ENCODE measurements at regions not wholly inside any gene's neighbourhood (a gene's known extent, or its start where the extent isn't known, plus 50 kb on each side); places are given as distances from the start of the nearest gene placed in this dataset.

DNA sequence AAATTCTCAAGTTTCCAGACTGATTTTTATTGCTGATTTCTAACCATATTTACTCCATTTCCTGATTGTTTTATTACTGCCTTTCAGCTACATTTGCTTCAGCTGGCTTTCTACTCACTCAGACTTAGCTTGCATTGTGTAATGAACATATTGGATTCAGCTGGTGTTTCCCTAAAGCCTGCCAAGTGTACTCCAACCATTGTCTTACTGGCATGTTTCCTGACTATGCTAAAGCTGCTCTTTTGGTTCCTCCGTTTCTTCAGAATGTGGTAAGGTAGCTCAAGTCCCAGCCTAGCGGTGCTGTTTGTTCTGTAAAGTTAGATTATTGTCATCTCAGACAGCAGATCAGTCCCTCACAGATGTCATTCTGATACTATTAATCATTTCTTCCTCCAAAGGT lies 53.1 kb upstream of the GLRA2 start:
- no peak for DNase-seq (ENCODE audit: low read depth in 1 of 2, low spot score in 1 of 2)

DNA sequence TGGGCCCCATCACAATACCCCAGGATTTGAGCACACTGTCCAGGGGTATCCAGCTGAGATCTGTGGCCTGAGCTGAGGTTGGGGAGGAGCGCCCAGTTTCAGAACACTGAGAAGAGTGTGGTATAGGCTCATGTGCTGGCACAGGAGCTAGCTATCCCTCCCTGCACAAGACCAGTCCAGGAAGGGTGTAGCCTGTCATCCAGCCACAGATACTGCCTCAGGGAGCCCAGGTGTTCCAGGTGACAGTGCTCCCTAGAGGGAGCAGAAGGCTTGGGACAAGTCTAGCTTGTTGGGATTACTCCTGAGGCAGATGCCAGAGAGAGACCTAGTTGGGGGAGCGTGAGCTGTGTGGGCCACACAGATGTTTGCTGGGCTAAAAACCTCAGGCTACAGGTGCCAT lies 79.6 kb upstream of the GLRA2 start:
- no peak for DNase-seq (ENCODE audit: low read depth in 1 of 2, low spot score in 1 of 2)

DNA sequence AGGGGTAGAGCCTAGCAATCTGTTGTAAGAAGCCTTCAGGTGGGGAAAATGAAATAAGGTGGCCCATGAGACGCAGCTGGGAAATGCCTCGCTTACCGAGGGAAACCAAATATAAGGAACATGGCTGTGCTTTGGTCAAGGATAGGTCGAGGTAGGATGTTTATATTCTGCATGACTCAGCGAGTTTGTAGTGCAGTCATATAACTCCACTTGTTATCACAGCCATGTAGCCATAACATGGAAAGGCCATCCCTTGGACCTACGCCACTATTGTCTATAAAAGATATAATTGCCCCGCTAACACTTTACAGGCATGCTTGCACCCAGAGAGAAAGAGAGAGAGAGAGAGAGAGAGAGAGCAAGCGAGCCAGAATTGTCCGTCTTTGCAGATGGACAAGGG lies 80.9 kb upstream of the GLRA2 start:
- DNase-seq (ENCODE audit: low read depth in 1 of 2, low spot score in 1 of 2) = no peak

DNA sequence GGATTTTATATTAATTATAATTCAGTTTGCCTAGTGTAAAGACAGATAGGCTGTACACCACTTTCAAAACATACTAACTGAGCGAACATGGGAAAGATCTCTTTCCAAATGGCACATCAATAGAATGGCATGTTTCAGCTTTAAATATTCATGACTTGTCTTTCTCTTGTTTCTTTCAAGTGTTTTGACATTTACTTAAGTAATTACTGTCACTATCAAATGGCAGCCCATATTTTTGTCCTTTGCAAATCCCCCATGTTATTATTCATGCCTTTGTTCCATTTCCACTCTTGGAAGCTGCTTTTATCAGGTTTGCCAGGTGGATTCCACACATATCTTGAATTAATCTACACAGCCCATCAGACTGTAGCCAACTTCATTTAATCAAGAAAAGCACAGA lies 89.2 kb upstream of the GLRA2 start:
- no peak for DNase-seq (ENCODE audit: low read depth in 1 of 2, low spot score in 1 of 2)

DNA sequence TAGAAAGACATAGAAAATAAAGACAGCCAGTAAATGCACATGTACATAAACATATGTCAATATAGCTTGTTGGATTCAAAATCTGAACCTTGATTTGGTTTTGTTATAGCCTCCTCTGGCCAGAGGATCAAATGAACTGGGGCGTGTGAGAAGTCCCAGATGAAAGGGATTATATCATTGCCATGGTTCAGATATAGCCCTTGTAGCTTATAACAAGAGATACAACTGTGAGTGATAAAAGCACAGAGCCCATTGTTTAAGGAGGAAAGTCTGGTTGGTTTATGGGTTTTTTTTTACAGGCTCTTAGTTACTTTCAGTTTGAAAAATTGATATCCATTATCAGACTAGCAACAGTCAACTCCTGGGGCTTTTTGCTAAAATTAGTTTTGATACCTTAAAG lies 101.7 kb upstream of the GLRA2 start:
- no peak for DNase-seq (ENCODE audit: low read depth in 1 of 2, low spot score in 1 of 2)

DNA sequence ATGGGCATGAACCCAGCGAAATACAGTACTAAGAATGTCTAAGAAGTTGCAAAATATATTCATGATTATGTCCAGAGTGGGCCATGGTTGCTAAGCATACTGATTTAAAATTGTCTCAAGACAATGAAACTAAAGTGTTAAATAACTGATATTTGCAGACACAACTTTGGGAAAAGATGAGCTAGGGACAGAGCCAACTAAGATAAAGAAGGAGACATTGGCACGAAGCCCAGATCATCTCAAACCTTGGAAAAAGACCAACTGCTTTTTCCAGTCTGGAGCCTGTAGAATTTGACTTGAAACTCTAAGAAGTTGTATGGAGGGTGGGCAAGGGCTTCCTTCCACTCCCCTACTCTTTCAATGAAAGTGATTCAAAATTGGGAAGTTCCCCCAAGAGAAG lies 108.5 kb upstream of the GLRA2 start:
- no peak for DNase-seq (ENCODE audit: low read depth in 1 of 2, low spot score in 1 of 2)

DNA sequence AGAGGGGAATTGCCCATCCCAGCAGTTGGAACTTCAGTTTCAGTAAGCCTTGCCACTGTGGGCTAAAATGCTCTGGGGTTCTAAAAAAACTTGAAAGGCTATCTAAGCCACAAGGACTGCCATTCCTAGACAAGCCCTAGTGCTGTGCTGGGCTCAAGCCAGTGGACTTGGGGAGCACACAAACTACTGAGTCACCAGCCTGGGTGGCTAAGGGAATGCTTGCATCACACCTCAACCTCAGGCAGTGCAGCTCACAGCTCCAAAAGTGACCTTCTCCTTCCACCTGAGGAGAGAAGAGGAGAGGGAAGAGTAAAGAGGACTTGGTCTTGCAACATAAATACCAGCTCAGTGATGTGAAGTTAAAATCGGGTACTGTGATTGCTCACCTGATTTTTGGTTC lies 116.7 kb upstream of the GLRA2 start:
- DNase-seq (ENCODE audit: low read depth in 1 of 2, low spot score in 1 of 2) = no peak

DNA sequence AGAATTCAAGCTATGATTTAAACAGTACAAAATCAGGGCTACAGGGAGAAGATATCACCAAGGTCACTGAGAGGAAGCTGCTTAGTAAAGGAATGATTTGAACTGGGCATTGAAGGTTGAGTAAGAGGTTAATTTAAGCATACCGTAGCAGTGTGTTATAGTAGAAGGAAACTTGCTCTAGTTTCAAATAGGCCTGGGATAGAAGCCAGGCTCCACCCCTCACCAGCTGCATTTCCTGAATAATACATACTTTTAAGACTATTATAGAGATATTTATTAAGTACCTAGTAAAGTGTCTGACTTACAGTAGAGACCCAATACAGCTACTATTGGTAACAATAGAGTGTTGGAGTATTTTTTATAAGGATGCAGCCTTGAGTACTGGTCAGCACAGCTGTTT lies 118.0 kb upstream of the GLRA2 start:
- no peak for DNase-seq (ENCODE audit: low read depth in 1 of 2, low spot score in 1 of 2)

DNA sequence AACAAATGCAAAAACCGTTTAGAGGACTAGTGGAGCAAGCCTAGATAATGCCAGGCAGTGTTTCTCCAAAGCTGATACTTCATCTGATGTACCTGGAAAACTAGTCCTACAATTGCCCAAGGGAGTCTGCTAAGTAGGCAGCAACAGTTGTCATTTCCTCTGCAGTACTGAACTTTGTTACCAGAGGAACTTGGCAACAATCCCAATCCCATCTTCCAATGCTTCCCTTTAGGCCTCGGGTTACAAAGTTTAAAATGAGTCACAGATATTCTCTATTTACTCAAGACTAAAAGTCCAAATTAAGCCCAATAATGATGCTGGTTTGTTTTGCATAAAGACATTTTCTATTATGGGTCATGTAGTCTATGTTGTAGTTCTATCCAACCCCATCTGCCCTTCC lies 120.0 kb upstream of the GLRA2 start:
- DNase-seq (ENCODE audit: low read depth in 1 of 2, low spot score in 1 of 2) = no peak

DNA sequence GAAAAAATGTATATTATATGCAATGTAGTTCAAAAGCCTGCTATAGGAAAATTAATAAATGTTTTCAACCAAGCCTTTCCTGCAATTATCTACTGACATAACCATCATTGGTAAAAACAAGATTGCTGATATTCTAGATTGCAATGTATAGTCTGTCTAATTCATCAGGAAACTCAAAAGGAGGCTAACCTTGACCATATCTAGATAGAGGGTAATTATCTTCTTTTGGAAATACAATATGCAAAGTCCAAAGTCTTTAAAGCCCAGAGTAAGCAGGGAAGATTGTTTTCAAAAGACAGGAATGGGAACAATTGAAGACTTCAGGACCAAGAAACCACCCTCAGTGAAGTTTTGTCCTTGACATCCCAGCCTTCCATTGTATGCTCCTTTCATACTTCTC lies 123.1 kb upstream of the GLRA2 start:
- no peak for DNase-seq (ENCODE audit: low read depth in 1 of 2, low spot score in 1 of 2)

DNA sequence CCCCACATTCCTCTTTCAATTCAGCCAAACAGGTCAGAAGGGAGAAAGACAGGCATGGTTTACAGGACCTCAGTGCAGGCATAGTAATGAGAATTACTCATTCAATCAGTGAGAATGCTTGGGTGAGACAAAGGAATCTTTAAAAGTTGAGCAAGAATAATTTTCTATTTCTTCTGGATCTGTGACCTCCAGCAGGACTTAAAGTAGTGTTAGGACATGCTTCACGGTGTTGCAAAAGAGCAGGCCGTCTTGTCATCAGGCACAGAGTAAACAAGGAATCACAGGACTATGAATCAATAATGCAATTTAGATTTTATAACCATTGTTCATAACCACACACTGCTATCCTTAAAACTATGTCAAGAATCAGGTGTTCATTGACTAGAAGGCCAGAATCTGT lies 130.6 kb upstream of the GLRA2 start:
- DNase-seq (ENCODE audit: low read depth in 1 of 2, low spot score in 1 of 2) = no peak

DNA sequence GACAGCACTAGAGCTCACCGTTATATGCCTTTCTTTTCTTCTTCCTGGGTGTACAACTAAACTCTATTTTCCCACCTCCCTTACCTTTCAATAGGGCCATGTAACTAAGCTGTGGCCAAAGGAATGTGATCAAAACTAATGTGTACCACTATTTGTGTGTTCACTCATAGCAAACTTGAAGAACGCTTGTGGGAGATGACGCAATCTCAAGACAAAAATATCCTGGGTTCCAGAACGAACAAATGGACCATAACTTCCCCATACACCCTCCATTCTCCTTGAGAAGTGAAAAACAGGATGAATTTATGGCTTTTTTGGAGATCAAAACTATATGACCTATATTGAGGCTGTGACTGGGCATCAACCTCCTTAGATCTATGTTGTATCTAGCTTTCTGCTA lies 139.7 kb upstream of the GLRA2 start:
- DNase-seq (ENCODE audit: low read depth in 1 of 2, low spot score in 1 of 2) = no peak

DNA sequence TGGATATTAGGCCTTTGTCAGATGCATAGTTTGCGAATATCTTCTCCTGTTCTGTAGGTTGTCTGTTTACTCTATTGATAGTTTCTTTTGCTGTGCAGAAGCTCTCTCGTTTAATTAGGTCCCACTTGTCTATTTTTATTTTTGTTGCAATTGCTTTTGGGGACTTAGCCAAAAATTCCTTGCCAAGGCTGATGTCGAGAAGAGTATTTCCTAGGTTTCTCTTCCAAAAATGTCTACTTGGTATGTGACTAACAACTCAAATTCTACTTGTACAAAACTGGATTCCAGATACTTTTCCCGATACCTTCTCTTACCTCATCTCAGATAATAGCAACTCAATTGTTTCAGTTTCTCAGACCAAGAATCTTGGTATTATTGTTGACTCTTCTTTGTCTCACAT lies 142.4 kb upstream of the GLRA2 start:
- no peak for DNase-seq (ENCODE audit: low read depth in 1 of 2, low spot score in 1 of 2)

DNA sequence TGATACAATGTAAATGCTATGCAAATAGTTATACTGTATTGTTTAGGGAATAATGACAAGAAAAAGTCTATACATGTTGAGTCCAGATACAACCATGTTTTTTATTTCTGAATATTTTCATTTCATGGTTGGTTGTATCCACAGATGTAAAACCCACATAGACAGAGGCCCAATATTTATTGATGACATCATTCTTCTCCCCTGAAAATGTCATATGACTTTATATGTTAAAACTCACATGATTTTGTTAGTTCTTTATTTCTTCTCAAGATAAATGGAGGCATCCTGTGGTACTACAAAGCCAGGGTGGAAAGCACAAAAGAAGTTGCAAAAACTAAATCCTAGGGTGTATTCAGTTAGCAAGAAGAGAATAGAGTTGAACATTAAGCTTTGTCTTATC lies 149.3 kb upstream of the GLRA2 start:
- no peak for DNase-seq (ENCODE audit: low read depth in 1 of 2, low spot score in 1 of 2)

DNA sequence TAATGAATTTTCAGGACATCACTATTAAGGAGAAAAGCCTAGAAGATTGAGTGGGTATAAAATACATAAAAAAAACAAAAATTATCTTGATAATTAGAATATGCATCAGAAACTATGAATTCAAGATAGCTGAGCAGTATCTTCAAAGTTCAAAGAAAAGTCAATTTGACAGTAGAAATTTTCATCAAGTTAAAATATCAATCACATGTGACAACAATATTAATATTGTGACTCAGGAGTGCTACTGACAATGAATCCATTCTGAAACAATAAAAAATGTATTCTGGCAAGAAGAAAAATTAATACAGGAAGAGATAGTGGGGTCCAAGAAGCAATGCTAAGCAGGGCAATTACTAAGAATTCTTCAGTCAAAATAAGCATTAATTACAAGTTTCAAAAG lies 151.9 kb upstream of the GLRA2 start:
- DNase-seq (ENCODE audit: low read depth in 1 of 2, low spot score in 1 of 2) = no peak

DNA sequence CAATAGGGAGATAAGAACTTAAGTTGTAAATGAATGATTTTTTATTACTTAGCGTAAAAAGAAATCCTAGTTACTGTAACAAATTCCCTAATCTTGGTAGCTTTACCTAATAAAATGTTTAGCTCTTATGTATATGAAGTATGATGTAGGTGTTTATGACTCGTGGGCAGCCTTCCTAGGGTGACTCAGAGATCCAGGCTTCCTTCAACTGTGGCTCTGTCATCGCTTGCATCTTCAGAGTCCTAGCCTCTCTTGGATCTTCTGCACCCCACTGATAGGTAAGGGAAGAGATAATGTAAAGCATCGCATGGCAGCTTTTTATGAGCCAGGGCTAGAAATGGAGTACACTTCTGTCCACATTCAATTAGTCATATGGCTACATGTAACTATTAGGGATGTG lies 165.6 kb upstream of the GLRA2 start:
- no peak for DNase-seq (ENCODE audit: low read depth in 1 of 2, low spot score in 1 of 2)

DNA sequence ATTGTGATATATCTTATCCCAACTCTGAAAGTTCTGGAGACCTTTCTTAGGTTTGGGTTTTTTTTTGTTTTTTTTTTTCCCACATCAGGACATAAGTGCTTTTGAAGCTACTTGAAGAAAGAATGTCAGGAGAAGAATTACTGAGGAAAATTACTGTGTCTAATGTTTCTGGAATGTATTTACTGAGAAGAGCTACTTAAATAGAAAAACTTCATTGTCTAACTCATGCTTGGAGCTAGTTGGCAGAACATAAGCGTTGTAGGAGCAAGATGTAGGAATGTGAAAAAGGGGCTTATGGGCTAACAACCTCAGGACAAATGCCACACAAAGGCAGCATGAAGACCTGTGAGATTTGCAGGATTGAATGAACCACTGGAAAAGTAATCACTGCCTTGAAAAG lies 166.6 kb upstream of the GLRA2 start:
- DNase-seq (ENCODE audit: low read depth in 1 of 2, low spot score in 1 of 2) = no peak

DNA sequence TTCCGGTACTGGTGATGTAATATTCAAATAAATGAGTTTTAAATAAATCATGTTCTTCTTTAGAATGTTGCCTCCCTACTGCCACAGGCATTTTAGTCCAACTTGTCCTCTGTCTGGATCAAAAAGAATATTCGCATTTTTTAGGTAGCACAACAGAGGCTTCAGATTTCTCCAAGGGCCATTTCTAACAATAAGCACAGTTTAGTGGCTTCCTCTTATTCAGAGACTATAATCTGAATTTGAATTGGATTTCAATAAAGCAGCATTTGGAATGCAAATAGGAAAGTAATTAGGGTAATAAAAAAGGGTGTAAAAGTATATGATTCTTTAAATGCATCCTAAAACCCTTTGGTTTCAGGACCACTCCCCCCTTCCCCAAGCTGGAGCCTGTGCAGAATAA lies 167.9 kb upstream of the GLRA2 start:
- DNase-seq (ENCODE audit: low read depth in 1 of 2, low spot score in 1 of 2) = no peak

DNA sequence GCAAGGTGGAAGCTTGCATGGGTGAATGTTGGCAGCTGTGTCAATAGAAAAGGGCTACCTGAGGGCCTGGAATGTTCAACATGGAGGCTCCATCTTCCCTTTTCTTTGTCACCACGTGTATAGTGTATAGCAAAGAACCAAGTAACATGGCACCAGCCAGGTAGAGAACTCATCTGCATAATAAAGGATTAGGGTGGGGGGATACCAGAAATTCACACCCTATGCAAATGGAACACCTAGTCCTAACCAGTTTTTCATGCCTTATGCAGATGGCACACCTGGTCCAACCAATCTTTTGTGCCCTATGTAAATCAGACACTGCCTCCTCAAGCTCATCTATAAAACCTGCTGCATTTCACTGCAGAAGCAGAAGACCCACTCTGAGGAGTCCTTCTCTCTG lies 169.6 kb upstream of the GLRA2 start:
- DNase-seq (ENCODE audit: low read depth in 1 of 2, low spot score in 1 of 2) = no peak

DNA sequence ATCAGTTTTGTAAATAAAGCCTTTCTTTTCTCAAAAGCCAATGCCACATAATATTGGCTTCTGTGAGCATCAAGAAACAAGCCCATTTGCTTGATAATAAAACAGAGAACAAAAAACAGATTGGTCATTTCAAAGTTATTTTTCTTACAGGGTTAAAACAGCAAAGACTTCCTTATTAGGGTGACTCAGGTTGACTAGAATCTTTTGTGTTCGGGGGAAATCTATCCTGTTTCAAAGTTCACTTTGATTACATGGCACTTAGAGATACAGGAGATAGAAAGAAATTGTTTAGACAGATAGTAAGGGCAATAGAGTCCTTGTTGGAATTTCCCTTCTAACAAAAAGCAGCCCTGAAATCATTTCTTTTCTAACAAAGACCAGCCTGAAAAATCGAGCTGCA lies 170.0 kb upstream of the GLRA2 start:
- no peak for DNase-seq (ENCODE audit: low read depth in 1 of 2, low spot score in 1 of 2)

DNA sequence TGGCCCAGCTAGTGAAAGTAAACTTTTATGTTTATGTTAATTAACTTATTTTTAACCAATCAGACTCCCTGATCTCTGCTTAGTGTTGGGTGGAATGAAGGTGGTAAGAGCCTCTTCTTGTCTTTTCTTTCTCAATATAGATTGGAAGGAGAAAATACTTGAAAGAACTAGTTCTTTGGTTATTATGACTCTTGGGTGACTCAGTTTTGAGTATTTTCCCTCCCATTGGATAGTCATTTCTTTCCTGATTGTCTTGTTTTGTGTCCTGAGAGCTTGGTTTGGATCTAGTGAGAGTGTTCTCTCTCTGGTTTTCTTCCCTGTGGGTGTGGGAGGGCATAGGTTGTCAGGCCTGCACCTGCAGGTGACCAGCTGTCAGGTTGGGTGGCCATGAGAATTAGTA lies 172.0 kb upstream of the GLRA2 start:
- no peak for DNase-seq (ENCODE audit: low read depth in 1 of 2, low spot score in 1 of 2)

DNA sequence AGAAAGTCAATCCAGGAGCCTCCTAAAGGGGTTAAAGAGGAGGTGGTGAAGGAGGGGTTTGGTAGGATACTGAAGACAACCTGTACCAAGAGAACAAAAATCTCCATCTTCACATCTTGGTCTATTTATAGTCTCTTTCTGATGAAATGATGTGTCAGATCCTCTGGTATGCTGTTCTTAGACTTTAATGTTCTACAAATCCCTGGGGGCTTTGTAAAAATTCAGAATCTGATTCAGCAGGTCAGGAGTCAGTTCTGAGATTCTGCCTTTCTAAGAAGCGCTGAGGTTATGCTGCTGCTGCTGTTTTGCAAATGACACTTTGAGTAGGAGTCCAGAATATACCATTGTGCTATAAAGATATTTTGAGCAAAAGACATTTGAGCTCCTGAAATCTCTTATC lies 172.9 kb upstream of the GLRA2 start:
- DNase-seq (ENCODE audit: low read depth in 1 of 2, low spot score in 1 of 2) = no peak

DNA sequence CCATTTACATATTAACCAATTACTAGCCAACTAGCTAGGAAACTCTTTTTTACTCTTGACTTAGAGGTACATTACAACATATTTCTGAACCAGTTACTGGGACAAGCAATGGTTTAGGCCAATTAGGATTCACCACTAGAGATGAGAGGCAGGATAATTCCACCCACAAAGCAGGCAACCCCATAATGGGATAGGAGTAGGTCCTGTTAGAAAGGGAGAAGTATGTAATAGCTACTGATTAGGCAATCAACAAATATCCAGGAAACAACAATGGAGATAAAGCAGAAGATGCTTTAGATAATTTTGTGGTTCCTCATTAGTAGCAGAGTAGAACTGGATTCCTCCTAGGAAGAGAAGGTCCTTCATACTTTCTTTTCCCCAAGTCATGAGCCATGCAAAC lies 173.8 kb upstream of the GLRA2 start:
- DNase-seq (ENCODE audit: low read depth in 1 of 2, low spot score in 1 of 2) = no peak

DNA sequence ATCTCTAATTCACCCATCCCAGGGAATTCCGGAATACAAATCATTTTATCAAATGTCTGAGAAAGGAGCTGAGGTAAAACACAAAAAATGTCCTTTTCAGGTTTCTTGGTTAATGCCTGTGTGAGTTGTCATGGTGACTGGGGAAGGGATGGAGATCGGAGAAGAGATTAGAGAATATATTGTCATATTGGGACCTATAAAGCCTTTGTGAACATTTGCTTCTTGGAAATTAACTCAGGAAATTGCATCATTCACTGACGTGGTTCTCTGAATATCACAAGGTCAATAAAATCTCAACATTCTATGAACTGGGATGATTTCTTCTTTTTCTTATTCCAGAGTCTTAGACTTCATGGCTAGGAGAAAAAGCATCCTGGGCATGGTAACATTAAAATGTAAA lies 174.8 kb upstream of the GLRA2 start:
- DNase-seq (ENCODE audit: low read depth in 1 of 2, low spot score in 1 of 2) = no peak

DNA sequence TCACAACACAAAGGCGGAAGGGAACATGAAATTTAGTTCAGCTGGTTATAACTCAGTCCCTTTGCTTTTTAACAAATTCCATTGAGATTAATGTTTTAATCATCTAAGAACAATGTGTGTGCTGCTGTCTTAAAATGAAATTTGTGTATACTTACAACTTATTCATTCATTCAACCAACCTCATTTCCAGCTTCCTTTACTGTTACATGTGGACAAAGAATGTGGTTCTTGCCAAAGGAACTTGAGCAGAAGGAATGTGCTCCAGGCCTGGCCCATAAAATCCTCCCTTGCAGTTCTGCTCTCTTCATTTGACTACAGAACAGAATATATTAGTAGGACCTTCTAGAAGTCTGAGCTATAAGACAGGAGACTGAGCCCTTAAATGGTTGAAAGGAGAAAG lies 176.8 kb upstream of the GLRA2 start:
- no peak for DNase-seq (ENCODE audit: low read depth in 1 of 2, low spot score in 1 of 2)
